ENCODE measurements at regions not wholly inside any gene's neighbourhood (a gene's known extent, or its start where the extent isn't known, plus 50 kb on each side); places are given as distances from the start of the nearest gene placed in this dataset.
"Not testable (repeated sequence)": the region's sequence is repeated elsewhere in the genome, so short reads cannot be mapped to it uniquely, and the experiment has no call there.

DNA sequence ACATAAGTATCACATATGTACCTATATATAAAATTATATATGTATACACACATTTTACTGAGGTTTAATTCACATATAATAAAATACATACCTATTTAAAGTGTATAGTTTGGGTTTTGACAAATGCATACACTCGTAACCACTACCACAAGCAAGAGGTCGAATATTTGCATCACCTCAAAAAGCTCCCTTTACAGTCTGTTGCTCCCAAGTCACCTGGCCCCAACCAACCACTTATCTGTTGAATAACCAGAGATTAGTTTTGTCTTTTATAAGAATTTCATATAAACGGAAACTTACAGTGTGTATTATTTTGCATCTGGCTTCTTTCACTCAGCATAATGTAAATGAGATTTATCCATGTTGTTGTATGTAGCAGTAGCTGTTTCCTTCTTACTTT is 218.9 kb downstream of the MAT2B start:
- Mint-ChIP-seq H3K4me1 (no peaks in the 10 kb centered on the region), H3K27ac (no peak overlapping the region), H3K4me3 (no peak overlapping the region), H3K27me3 (no peaks in the 10 kb centered on the region), H3K9me3 (ENCODE audit: low read depth) (peaks cover 2% of the 10 kb centered on the region), H3K36me3 (ENCODE audit: low read depth) (no peaks in the 10 kb centered on the region)
- DNase-seq (no peak), ATAC-seq (no peak)
- POLR2A ChIA-PET, result no interaction called here
- intact Hi-C loops (cut with DNase I, micrococcal nuclease), result no loop called here
- CTCF ChIA-PET, result no interaction called here

DNA sequence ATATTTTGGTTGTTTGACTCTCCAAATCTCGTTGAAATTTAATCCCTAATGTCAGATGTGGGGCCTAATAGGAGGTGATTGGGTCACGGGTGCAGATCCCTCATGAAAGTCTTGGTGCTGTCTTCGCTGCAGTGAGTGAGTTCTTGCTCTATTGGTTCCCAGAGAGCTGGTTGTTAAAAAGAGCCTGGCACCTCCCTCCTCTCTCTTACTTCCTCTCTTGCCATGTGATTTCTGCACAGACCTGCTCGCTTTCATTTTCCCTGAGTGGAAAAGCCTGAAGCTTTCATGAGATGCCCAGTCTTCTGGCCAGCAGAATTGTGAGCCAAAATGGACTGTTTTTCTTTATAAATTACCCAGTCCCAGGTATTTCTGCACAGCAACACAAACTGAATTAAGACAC is 221.6 kb downstream of the MAT2B start:
- Mint-ChIP-seq H3K4me1 (no peaks in the 10 kb centered on the region), H3K9me3 (ENCODE audit: low read depth) (peaks cover 2% of the 10 kb centered on the region), H3K27me3 (no peaks in the 10 kb centered on the region), H3K4me3 (no peak overlapping the region), H3K27ac (no peak overlapping the region), H3K36me3 (ENCODE audit: low read depth) (no peaks in the 10 kb centered on the region)
- ChIA-PET CTCF (no interaction called here), POLR2A (no interaction called here)
- DNase-seq (no peak), ATAC-seq (no peak)
- intact Hi-C loops (cut with DNase I, micrococcal nuclease), result no loop called here

DNA sequence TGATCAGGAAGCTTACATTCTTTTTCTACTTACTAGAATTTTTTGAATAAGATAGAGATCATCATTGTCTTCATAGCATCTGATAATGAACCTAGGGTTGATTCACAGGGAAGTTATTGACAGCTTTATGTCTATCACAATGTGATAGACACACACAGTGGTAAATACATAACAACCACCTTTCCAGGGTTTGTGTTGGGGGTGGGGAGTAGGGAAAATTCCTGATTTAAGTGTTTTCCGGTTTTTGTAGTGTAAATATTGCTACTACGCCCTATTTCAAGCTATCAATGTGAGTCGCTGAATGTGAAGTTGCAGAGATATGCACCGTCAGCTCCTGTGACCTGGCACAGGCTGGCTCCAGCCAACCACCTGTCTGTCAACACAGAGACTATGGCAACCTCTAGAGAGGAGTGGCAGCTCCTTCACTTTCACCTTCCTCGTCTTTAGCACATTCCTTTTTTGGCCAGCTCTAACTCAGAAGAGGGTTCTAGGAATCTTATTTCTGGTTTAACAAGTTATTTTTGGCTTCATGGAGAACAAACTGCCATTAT is 224.9 kb downstream of the MAT2B start:
- H3K27me3 Mint-ChIP-seq, result no peaks in the 10 kb centered on the region
- no peaks in the 10 kb centered on the region for H3K4me1 Mint-ChIP-seq
- intact Hi-C loops (cut with DNase I, micrococcal nuclease), result no loop called here
- DNase-seq, result no peak
- H3K36me3 Mint-ChIP-seq (ENCODE audit: low read depth), result no peaks in the 10 kb centered on the region
- peaks cover 2% of the 10 kb centered on the region for H3K9me3 Mint-ChIP-seq (ENCODE audit: low read depth)
- CTCF ChIA-PET, result no interaction called here
- POLR2A ChIA-PET, result no interaction called here
- no peak for ATAC-seq
- H3K4me3 Mint-ChIP-seq, result no peak overlapping the region
- H3K27ac Mint-ChIP-seq, result no peak overlapping the region

DNA sequence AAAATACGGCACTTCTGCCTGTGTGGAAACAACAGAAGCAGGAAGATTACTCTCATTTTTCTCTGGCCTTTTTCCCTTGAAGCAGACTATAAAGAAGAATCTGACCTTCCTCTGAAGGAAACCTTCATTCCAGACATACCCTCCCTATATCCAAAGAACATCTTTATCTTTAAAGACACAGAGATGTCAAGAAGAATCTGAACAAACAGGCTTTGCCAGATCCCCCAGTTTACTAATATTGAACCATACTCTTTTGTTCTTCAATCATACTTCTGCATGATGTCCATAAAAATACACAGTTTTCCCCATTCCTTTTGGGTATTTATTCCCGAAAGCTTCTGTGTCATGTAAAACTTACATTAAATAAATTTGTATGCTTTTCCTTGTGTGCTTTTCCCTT is 225.8 kb downstream of the MAT2B start:
- no peaks in the 10 kb centered on the region for H3K36me3 Mint-ChIP-seq (ENCODE audit: low read depth)
- ChIA-PET CTCF (no interaction called here), POLR2A (no interaction called here)
- no peak overlapping the region for H3K27ac Mint-ChIP-seq
- intact Hi-C loops (cut with DNase I, micrococcal nuclease), result no loop called here
- no peak overlapping the region for H3K4me3 Mint-ChIP-seq
- no peak for ATAC-seq
- H3K27me3 Mint-ChIP-seq, result no peaks in the 10 kb centered on the region
- no peaks in the 10 kb centered on the region for H3K4me1 Mint-ChIP-seq
- H3K9me3 Mint-ChIP-seq (ENCODE audit: low read depth), result peaks cover 2% of the 10 kb centered on the region
- DNase-seq, result no peak

DNA sequence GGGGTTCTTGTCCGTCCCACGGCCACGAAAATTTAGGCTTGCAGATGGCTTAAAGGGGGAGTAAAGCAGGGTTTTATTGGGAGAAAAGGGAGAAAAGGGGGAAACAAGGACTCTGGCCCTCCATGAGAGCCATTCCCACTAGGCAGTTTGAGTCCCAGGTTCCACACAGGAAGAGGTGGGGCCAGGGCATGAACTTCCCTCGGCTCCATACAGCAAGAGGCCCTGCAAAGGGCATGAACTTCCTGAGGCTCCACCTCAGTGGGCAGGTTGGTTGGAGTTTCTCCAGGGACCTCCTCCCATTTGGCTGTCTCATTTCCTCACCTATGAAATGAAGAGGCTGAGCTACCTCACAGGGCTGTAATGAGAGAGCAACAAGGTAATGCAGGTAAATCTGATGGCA is 229.7 kb downstream of the MAT2B start:
- ATAC-seq, result no peak
- H3K4me1 Mint-ChIP-seq, result no peaks in the 10 kb centered on the region
- ChIA-PET CTCF (no interaction called here), POLR2A (no interaction called here)
- no peak for DNase-seq
- H3K9me3 Mint-ChIP-seq (ENCODE audit: low read depth), result no peaks in the 10 kb centered on the region
- H3K27ac Mint-ChIP-seq, result no peak overlapping the region
- H3K27me3 Mint-ChIP-seq, result no peaks in the 10 kb centered on the region
- H3K4me3 Mint-ChIP-seq, result no peak overlapping the region
- intact Hi-C loops (cut with DNase I, micrococcal nuclease), result no loop called here
- no peaks in the 10 kb centered on the region for H3K36me3 Mint-ChIP-seq (ENCODE audit: low read depth)

DNA sequence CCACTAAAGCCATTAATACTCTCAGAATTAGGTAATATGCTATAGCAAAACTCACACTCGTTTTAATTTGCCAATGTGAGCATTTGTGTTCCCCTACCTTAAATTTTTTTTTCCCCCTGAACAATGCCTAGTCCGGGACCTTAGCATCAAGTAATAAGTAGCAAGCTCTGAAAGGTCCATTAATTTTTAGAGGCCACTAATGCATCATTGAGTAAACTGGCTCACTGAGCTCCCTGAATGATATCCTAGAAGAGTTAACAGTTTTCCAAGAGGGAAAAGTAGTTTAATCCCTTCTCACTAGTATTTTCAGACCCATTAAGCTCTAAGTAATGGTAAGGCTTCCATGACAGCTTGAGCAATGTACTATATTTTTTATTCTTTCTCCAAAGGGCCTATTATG is 242.2 kb downstream of the MAT2B start:
- POLR2A ChIA-PET, result no interaction called here
- ATAC-seq, result no peak
- H3K27ac Mint-ChIP-seq, result no peak overlapping the region
- H3K9me3 Mint-ChIP-seq (ENCODE audit: low read depth), result peaks cover 9% of the 10 kb centered on the region
- H3K4me3 Mint-ChIP-seq, result no peak overlapping the region
- H3K36me3 Mint-ChIP-seq (ENCODE audit: low read depth), result no peaks in the 10 kb centered on the region
- DNase-seq, result no peak
- no peaks in the 10 kb centered on the region for H3K27me3 Mint-ChIP-seq
- intact Hi-C loops (cut with DNase I, micrococcal nuclease), result no loop called here
- CTCF ChIA-PET, result interaction anchor here (1.0 kb wide), 1 partner anchor 135 kb away, joined by 3 read pairs; no protein-coding TSS in a partner anchor
- no peaks in the 10 kb centered on the region for H3K4me1 Mint-ChIP-seq

DNA sequence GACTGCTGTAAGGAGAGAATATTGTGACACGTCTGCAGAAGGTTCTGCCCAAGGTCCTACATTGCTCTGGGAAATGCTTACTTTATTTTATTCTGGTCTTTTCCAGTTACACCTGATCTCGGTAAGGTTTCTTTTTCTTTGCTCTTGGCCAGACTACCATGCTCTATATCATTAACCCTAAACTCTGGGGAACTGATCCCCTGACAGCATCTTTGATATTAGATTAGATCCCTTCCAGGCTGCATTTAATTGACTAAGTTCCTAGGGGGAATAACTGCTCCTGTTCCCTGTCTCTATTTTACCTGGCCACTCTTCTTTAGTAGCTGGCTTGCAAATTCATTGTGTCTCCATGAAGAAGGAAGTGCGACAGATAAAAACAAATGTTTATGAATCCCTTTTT is 243.5 kb downstream of the MAT2B start:
- intact Hi-C loops (cut with DNase I, micrococcal nuclease), result no loop called here
- ChIA-PET POLR2A (no interaction called here), CTCF (no interaction called here)
- no peaks in the 10 kb centered on the region for H3K27me3 Mint-ChIP-seq
- H3K4me3 Mint-ChIP-seq, result no peak overlapping the region
- no peak overlapping the region for H3K27ac Mint-ChIP-seq
- H3K4me1 Mint-ChIP-seq, result no peaks in the 10 kb centered on the region
- DNase-seq (no peak), ATAC-seq (no peak)
- H3K36me3 Mint-ChIP-seq (ENCODE audit: low read depth), result no peaks in the 10 kb centered on the region
- peaks cover 9% of the 10 kb centered on the region for H3K9me3 Mint-ChIP-seq (ENCODE audit: low read depth)

DNA sequence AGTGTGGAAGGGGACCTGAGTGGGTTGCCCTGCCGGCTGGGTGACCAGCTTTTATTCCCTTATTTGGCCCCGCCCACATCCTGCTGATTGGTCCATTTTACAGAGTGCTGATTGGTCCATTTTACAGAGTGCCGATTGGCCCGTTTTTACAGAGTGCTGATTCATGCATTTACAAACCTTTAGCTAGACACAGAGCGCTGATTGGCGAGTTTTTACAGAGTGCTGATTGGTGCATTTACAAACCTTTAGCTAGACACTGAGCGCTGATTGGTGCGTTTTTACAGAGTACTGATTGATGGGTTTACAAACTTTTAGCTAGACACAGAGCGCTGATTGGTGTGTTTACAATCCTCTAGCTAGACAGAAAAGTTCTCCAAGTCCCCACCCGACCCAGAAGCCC is 245.0 kb downstream of the MAT2B start:
- H3K27ac Mint-ChIP-seq; intact Hi-C loops (cut with DNase I, micrococcal nuclease); CTCF ChIA-PET; H3K4me3 Mint-ChIP-seq; H3K9me3 Mint-ChIP-seq (ENCODE audit: low read depth); H3K4me1 Mint-ChIP-seq; ATAC-seq; H3K36me3 Mint-ChIP-seq (ENCODE audit: low read depth); POLR2A ChIA-PET; DNase-seq; H3K27me3 Mint-ChIP-seq: not testable (repeated sequence)

DNA sequence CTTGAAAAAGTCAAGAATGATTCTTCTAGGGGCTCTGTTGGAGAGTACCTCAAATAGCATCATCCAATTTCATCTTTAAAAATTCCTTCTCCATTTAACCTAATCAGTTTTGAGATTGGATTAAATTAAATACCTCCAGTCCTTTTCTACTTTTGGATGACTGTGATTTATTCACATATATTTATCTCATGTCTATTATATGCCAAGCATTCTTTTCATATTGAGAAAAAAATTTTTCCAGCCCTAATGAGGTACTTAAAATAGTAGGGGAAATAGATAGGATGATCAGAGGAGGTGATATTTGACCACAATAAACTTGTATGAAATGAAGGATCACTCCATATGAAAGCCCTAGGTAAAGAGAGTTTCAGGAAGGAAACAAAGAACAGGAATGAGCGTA is 250.1 kb downstream of the MAT2B start:
- no peak overlapping the region for H3K4me3 Mint-ChIP-seq
- POLR2A ChIA-PET, result no interaction called here
- CTCF ChIA-PET, result no interaction called here
- H3K9me3 Mint-ChIP-seq (ENCODE audit: low read depth), result peaks cover 3% of the 10 kb centered on the region
- no peaks in the 10 kb centered on the region for H3K27me3 Mint-ChIP-seq
- DNase-seq (no peak), ATAC-seq (no peak)
- H3K36me3 Mint-ChIP-seq (ENCODE audit: low read depth), result no peaks in the 10 kb centered on the region
- no peak overlapping the region for H3K27ac Mint-ChIP-seq
- no peaks in the 10 kb centered on the region for H3K4me1 Mint-ChIP-seq
- intact Hi-C loops (cut with DNase I, micrococcal nuclease), result no loop called here

DNA sequence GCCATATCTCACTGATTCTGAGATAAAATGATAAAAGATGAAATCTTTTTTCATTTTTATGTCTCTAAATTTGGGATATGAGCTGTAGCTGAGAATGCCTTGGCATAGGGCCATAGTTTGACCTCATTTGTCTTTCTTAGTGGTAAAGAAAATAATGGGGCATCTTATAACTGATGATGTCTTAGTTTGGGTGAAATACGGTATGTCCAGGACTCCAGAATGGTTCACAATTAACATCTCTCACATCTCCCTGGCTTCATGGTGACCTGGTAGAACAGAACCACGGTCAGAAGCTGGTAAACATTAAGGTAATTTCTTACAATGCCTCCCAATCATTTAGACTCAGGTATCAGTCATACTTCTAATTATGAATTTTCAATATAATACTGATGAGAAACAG is 250.8 kb downstream of the MAT2B start:
- H3K4me3 Mint-ChIP-seq, result no peak overlapping the region
- H3K9me3 Mint-ChIP-seq (ENCODE audit: low read depth), result peaks cover 1% of the 10 kb centered on the region
- H3K27me3 Mint-ChIP-seq, result no peaks in the 10 kb centered on the region
- DNase-seq (no peak), ATAC-seq (no peak)
- no peaks in the 10 kb centered on the region for H3K4me1 Mint-ChIP-seq
- no peaks in the 10 kb centered on the region for H3K36me3 Mint-ChIP-seq (ENCODE audit: low read depth)
- POLR2A ChIA-PET, result no interaction called here
- CTCF ChIA-PET, result no interaction called here
- no peak overlapping the region for H3K27ac Mint-ChIP-seq
- intact Hi-C loops (cut with DNase I, micrococcal nuclease), result no loop called here

DNA sequence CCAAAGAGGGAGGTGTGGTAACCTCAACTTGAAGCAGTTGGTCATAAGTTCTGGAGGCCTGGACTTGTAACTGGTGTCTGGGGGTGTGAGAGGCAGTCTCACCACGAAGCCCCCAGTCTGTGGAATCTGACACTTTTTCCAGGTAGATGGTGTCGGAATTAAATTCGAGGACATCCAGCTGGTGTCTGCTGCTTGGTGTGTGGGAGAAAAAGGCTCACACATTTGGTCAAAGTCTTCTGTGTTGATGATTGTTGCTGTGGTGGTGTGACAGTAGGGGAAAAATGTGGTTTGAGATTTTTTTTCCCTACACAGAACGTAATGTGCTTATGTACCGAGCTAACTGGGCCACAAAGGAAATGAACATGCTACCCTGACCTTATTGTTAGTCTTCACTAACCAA is 251.9 kb downstream of the MAT2B start:
- CTCF ChIA-PET, result no interaction called here
- Mint-ChIP-seq H3K27me3 (no peaks in the 10 kb centered on the region), H3K36me3 (ENCODE audit: low read depth) (no peaks in the 10 kb centered on the region), H3K4me1 (no peaks in the 10 kb centered on the region), H3K4me3 (no peak overlapping the region), H3K27ac (no peak overlapping the region), H3K9me3 (ENCODE audit: low read depth) (peaks cover 1% of the 10 kb centered on the region)
- intact Hi-C loops (cut with DNase I, micrococcal nuclease), result no loop called here
- DNase-seq (no peak), ATAC-seq (no peak)
- POLR2A ChIA-PET, result interaction anchor here (0.6 kb wide), 1 partner anchor 390 kb away, joined by 3 read pairs; no protein-coding TSS in a partner anchor

DNA sequence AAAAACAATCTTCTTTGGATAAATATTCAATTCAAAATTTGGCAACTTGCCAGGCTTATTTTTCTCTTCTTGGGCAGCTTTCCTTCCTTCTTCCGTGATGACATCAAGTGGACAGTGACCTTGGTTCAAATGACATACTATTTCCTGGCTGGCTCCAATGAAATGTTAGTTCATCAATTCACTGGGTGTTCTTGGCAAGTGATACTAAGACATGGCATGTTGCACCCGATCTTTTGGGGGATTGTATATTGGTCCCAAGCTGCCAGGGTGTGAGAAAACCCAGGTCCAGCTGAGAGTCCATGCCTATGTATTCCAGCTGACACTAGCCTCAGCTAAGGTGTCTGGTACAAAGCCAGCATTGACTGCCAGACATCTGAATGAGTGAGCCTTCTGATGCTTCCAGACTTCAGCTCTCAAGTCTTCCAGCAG is 252.9 kb downstream of the MAT2B start:
- intact Hi-C loops (cut with DNase I, micrococcal nuclease), result no loop called here
- Mint-ChIP-seq H3K27me3 (no peaks in the 10 kb centered on the region), H3K9me3 (ENCODE audit: low read depth) (peaks cover 1% of the 10 kb centered on the region), H3K4me3 (no peak overlapping the region), H3K27ac (no peak overlapping the region), H3K36me3 (ENCODE audit: low read depth) (no peaks in the 10 kb centered on the region), H3K4me1 (no peaks in the 10 kb centered on the region)
- DNase-seq (no peak), ATAC-seq (no peak)
- ChIA-PET POLR2A (no interaction called here), CTCF (no interaction called here)

DNA sequence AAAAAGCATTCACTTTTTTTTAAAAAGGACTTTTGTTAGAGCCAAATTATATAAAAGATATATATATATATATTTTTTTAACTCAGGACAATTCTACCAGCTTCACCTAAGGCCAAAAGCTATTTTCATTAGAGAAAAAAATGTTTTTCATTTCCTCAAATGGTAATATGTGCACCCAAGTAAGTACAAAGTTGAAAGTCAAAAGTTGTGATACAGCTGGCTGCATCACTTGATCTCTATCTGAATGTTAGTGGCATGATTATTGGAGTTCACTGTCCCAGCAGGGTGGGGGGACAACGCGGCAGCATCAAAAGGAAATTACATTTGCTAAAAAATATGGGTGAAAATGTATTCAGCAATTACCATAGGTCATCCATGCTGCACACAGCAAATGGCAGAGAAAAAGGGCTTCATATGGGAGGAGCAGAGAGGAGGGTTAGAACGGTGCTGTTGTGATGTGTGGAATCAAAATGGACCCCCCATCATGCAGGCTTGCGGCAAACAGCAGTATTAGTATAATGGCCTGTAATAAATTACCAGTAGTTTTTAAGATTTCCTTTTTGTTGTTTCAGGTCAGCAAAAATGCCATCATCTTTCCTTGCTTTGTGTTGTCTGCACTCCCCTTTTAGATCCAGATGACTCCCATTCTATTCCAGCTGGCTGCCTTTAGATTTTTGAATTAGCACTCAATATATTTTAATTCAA is 253.7 kb downstream of the MAT2B start:
- no peak for DNase-seq
- H3K27me3 Mint-ChIP-seq, result no peaks in the 10 kb centered on the region
- H3K4me1 Mint-ChIP-seq, result no peaks in the 10 kb centered on the region
- ChIA-PET POLR2A (no interaction called here), CTCF (no interaction called here)
- intact Hi-C loops (cut with DNase I, micrococcal nuclease), result no loop called here
- no peak overlapping the region for H3K4me3 Mint-ChIP-seq
- H3K27ac Mint-ChIP-seq, result no peak overlapping the region
- H3K36me3 Mint-ChIP-seq (ENCODE audit: low read depth), result no peaks in the 10 kb centered on the region
- peaks cover 1% of the 10 kb centered on the region for H3K9me3 Mint-ChIP-seq (ENCODE audit: low read depth)
- ATAC-seq, result no peak
